ENCODE measurements at regions not wholly inside any gene's neighbourhood (a gene's known extent, or its start where the extent isn't known, plus 50 kb on each side); places are given as distances from the start of the nearest gene placed in this dataset.

- DNase-seq (ENCODE audit: extremely low read depth in 1 of 11, low read depth in 9 of 11, low spot score in 4 of 11), result no peak
These were observed 558.2 kb upstream of the JAG1 start for GRCh38 chr20:11231742-11232648.

GRCh38 chr20:11232896-11233295, 559.1 kb upstream of the JAG1 start:
- no peak for DNase-seq (ENCODE audit: extremely low read depth in 1 of 11, low read depth in 9 of 11, low spot score in 4 of 11)

GRCh38 chr20:11234181-11234580, 560.4 kb upstream of the JAG1 start:
- no peak for DNase-seq (ENCODE audit: extremely low read depth in 1 of 11, low read depth in 9 of 11, low spot score in 4 of 11)

- no peak for DNase-seq (ENCODE audit: extremely low read depth in 1 of 11, low read depth in 9 of 11, low spot score in 4 of 11)
These were observed 560.8 kb upstream of the JAG1 start for GRCh38 chr20:11234608-11235007.

GRCh38 chr20:11235058-11235457, 561.3 kb upstream of the JAG1 start:
- DNase-seq (ENCODE audit: extremely low read depth in 1 of 11, low read depth in 9 of 11, low spot score in 4 of 11), result no peak

GRCh38 chr20:11242320-11242719, 568.5 kb upstream of the JAG1 start:
- no peak for DNase-seq (ENCODE audit: extremely low read depth in 1 of 11, low read depth in 9 of 11, low spot score in 4 of 11)

- DNase-seq (ENCODE audit: extremely low read depth in 1 of 11, low read depth in 9 of 11, low spot score in 4 of 11), result no peak
These were observed 571.6 kb upstream of the JAG1 start for GRCh38 chr20:11245431-11245830.

GRCh38 chr20:11246251-11246775, 572.5 kb upstream of the JAG1 start:
- DNase-seq (ENCODE audit: extremely low read depth in 1 of 11, low read depth in 9 of 11, low spot score in 4 of 11), result no peak

GRCh38 chr20:11247046-11248010, 573.5 kb upstream of the JAG1 start:
- DNase-seq (ENCODE audit: extremely low read depth in 1 of 11, low read depth in 9 of 11, low spot score in 4 of 11), result no peak

- DNase-seq (ENCODE audit: extremely low read depth in 1 of 11, low read depth in 9 of 11, low spot score in 4 of 11), result no peak
These were observed 574.2 kb upstream of the JAG1 start for GRCh38 chr20:11248011-11248409.

GRCh38 chr20:11248687-11249638, 575.2 kb upstream of the JAG1 start:
- no peak for DNase-seq (ENCODE audit: extremely low read depth in 1 of 11, low read depth in 9 of 11, low spot score in 4 of 11)

- DNase-seq (ENCODE audit: extremely low read depth in 1 of 11, low read depth in 9 of 11, low spot score in 4 of 11), result no peak
These were observed 575.9 kb upstream of the JAG1 start for GRCh38 chr20:11249683-11250082.

- no peak for DNase-seq (ENCODE audit: extremely low read depth in 1 of 11, low read depth in 9 of 11, low spot score in 4 of 11)
These were observed 578.6 kb upstream of the JAG1 start for GRCh38 chr20:11252447-11252846.

- DNase-seq (ENCODE audit: extremely low read depth in 1 of 11, low read depth in 9 of 11, low spot score in 4 of 11), result no peak
These were observed 581.7 kb upstream of the JAG1 start for GRCh38 chr20:11255455-11255854.

GRCh38 chr20:11255860-11256259, 582.1 kb upstream of the JAG1 start:
- no peak for DNase-seq (ENCODE audit: extremely low read depth in 1 of 11, low read depth in 9 of 11, low spot score in 4 of 11)

- DNase-seq (ENCODE audit: extremely low read depth in 1 of 11, low read depth in 9 of 11, low spot score in 4 of 11), result no peak
These were observed 586.8 kb upstream of the JAG1 start for GRCh38 chr20:11260611-11261010.

- DNase-seq (ENCODE audit: extremely low read depth in 1 of 11, low read depth in 9 of 11, low spot score in 4 of 11), result no peak
These were observed 587.8 kb upstream of the JAG1 start for GRCh38 chr20:11261533-11262000.

- no peak for DNase-seq (ENCODE audit: extremely low read depth in 1 of 11, low read depth in 9 of 11, low spot score in 4 of 11)
These were observed 592.8 kb upstream of the JAG1 start for GRCh38 chr20:11266571-11266970.

Measured in renal cortex interstitium (tissue), 11 donors.